CD8-positive, alpha-beta memory T cell (primary cell): ENCODE measurements at regions not wholly inside any gene's neighbourhood (a gene's known extent, or its start where the extent isn't known, plus 50 kb on each side); places are given as distances from the start of the nearest gene placed in this dataset.

Source experiments
- CTCF ChIA-PET: fragments of 350-600 bp; sonication (Branson Sonifier 250); formaldehyde crosslinking; loops from one replicate; lab custom pipeline; 2021; ENCODE audit warnings: antibody characterized with exemption; lab: Charles Lee
- POLR2A ChIA-PET: fragments of 350-600 bp; sonication (Branson Sonifier 250); formaldehyde crosslinking; loops from one replicate; lab custom pipeline; 2021; ENCODE audit warnings: antibody characterized with exemption; lab: Charles Lee
- DNase-seq, 5 donors: peaks; one replicate each; pipeline versions ENCODE4 v3.0.0 to v3.0.0-alpha.2; 2020 to 2022; ENCODE audit warnings: mixed read lengths in 1 of 5
- H3K27ac ChIP-seq: one replicate; pipeline ENCODE4 v1.7.0; 2013; ENCODE audit warnings: low read depth, mild to moderate bottlenecking, low read length, moderate library complexity
- H3K27me3 ChIP-seq: 2 replicates; pipeline ENCODE4 v1.7.0; 2013; ENCODE audit warnings: low read length, mild to moderate bottlenecking; ENCODE audit not compliant: insufficient read depth, poor library complexity, severe bottlenecking
- H3K36me3 ChIP-seq: 2 replicates; pipeline ENCODE4 v1.7.0; 2013; ENCODE audit warnings: mild to moderate bottlenecking, low read length, moderate library complexity; ENCODE audit not compliant: insufficient read depth
- H3K4me1 ChIP-seq: 2 replicates; pipeline ENCODE4 v1.7.0; 2013; ENCODE audit warnings: mild to moderate bottlenecking, low read length, moderate library complexity; ENCODE audit not compliant: insufficient read depth
- H3K4me3 ChIP-seq: 2 replicates; pipeline ENCODE4 v1.7.0; 2013; ENCODE audit warnings: mild to moderate bottlenecking, low read length
- H3K9me3 ChIP-seq: 2 replicates; pipeline ENCODE4 v1.7.0; 2013; ENCODE audit warnings: mild to moderate bottlenecking, low read length
- H3K27ac Mint-ChIP-seq, 8 donors: one replicate each; pipeline ENCODE4 v1.8.0; 2020 to 2021; ENCODE audit warnings: mixed read lengths in 8 of 8, mild to moderate bottlenecking in 6 of 8, inconsistent platforms in 3 of 8, moderate library complexity in 3 of 8
- H3K27me3 Mint-ChIP-seq, 2 donors: one replicate each; pipeline ENCODE4 v1.8.0; 2020 to 2021; ENCODE audit warnings: mixed read lengths in 2 of 2, mild to moderate bottlenecking in 1 of 2, moderate library complexity in 1 of 2
- H3K36me3 Mint-ChIP-seq, 3 donors: one replicate each; pipeline ENCODE4 v1.8.0; 2020 to 2021; ENCODE audit warnings: mixed read lengths in 3 of 3, inconsistent platforms in 1 of 3, mild to moderate bottlenecking in 1 of 3
- H3K4me1 Mint-ChIP-seq, 3 donors: one replicate each; pipeline ENCODE4 v1.8.0; 2020 to 2021; ENCODE audit warnings: mixed read lengths in 3 of 3, inconsistent platforms in 1 of 3, mild to moderate bottlenecking in 1 of 3
- H3K4me3 Mint-ChIP-seq, 7 donors: one replicate each; pipeline ENCODE4 v1.8.0; 2020 to 2021; ENCODE audit warnings: mixed read lengths in 7 of 7, mild to moderate bottlenecking in 6 of 7, moderate library complexity in 4 of 7, inconsistent platforms in 2 of 7
- H3K9me3 Mint-ChIP-seq, 5 donors: one replicate each; pipeline ENCODE4 v1.8.0; 2020 to 2022; ENCODE audit warnings: mixed read lengths in 5 of 5, mild to moderate bottlenecking in 3 of 5, moderate library complexity in 2 of 5, inconsistent platforms in 1 of 5

DNA sequence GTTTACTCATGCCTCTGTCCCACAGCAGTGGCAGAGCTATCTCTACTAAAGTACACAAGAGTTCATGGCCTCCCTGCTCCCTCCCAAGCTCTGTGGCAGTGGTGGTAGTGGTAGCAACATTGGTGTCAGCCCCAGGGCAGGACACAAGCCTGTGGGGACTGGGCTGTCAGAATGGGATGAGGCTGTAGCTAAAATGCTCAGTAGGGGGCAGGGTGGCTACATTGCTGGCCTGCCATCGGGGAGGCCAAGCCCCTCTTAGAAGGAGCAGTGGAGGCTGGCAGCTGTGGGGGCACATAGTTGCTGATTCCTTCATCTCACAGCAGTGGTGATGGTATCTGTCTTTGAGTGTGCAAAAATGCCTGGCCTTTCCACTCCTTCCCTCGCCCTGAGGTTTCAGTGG, 461.7 kb downstream of the PCDH18 start:
- ChIA-PET POLR2A (no interaction called here), CTCF (no interaction called here)
- no peak overlapping the region for H3K4me3 ChIP-seq
- H3K27me3 ChIP-seq, result no peaks in the 10 kb centered on the region
- no peaks in the 10 kb centered on the region for H3K9me3 ChIP-seq
- DNase-seq, result no peak
- no peaks in the 10 kb centered on the region for H3K36me3 ChIP-seq
- Mint-ChIP-seq H3K27me3 (no peaks in the 10 kb centered on the region), H3K27ac (no peak overlapping the region), H3K9me3 (peaks cover 3 to 39% (median 8%) of the 10 kb centered on the region in 5 donors), H3K4me3 (no peak overlapping the region), H3K36me3 (no peaks in the 10 kb centered on the region), H3K4me1 (no peaks in the 10 kb centered on the region)
- no peak overlapping the region for H3K27ac ChIP-seq
- no peaks in the 10 kb centered on the region for H3K4me1 ChIP-seq

DNA sequence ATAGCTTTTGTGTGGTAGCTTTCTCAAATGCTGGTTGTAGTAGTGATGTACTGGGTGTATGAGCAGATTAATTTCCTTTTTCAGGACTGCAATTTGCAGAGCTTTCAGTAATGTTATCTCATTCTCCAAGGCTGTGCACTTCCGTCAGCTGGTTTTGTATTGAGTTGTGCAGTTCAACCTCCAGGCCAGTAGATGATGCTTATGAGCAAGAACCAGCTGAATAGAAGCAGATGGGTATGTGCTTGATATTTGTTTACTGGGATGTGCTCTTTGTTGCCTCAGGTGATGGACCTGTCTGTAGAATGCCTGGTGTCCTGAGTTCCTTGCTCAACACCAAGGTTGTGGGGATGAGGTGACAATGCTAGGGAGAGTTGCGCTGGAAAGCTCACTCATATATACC, 462.8 kb downstream of the PCDH18 start:
- ChIA-PET POLR2A (no interaction called here), CTCF (no interaction called here)
- no peaks in the 10 kb centered on the region for H3K36me3 Mint-ChIP-seq
- Histone ChIP-seq H3K4me1 (no peaks in the 10 kb centered on the region), H3K27me3 (no peaks in the 10 kb centered on the region), H3K4me3 (no peak overlapping the region), H3K36me3 (no peaks in the 10 kb centered on the region), H3K27ac (no peak overlapping the region), H3K9me3 (no peaks in the 10 kb centered on the region)
- no peak overlapping the region for H3K27ac Mint-ChIP-seq
- no peaks in the 10 kb centered on the region for H3K27me3 Mint-ChIP-seq
- peaks cover 5 to 43% (median 8%) of the 10 kb centered on the region in 5 donors for H3K9me3 Mint-ChIP-seq
- no peak overlapping the region for H3K4me3 Mint-ChIP-seq
- no peaks in the 10 kb centered on the region for H3K4me1 Mint-ChIP-seq
- DNase-seq, result no peak

DNA sequence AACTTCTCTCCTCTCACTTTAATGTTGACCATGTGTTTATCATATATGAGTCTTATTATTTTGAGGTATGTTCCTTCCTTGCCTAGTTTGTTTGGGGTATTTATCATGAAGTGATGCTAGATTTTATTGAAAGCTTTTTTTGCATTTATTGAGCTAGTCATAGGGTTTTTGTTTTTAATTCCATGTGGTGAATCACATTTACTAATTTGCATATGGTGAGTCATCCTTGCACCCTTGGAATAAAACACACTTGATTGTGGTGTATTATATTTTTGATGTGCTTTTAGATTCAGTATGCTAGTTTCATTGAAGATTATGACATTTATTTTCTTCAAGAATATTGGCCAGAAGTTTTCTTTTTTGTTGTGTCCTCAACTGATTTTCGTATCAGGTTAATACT, 464.6 kb downstream of the PCDH18 start:
- H3K36me3 Mint-ChIP-seq, result no peaks in the 10 kb centered on the region
- POLR2A ChIA-PET, result no interaction called here
- Histone ChIP-seq H3K27me3 (no peaks in the 10 kb centered on the region), H3K4me3 (no peak overlapping the region), H3K9me3 (no peaks in the 10 kb centered on the region), H3K27ac (no peak overlapping the region), H3K36me3 (no peaks in the 10 kb centered on the region), H3K4me1 (no peaks in the 10 kb centered on the region)
- no peak overlapping the region for H3K27ac Mint-ChIP-seq
- H3K27me3 Mint-ChIP-seq, result no peaks in the 10 kb centered on the region
- peaks cover 6 to 29% (median 8%) of the 10 kb centered on the region in 5 donors for H3K9me3 Mint-ChIP-seq
- H3K4me3 Mint-ChIP-seq, result no peak overlapping the region
- DNase-seq, result no peak
- H3K4me1 Mint-ChIP-seq, result no peaks in the 10 kb centered on the region
- CTCF ChIA-PET, result no interaction called here

DNA sequence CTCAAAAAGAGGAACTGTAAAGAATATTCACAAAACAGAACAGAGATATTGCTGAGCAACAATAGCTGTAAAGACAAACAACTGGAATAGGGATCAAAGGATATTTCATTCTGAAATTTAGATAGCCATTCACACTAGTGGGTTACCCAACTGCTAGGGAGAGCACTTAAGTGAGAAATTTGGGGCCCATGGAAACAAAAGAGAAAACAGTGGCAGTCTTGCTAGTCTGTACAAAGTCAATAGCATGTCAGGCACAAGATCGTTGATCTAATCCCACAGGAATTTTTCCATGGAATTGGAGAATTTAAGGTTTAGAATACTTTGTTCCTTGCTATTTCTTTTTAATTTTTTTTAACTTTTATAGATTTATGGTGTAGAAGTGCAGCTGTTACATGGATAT, 467.0 kb downstream of the PCDH18 start:
- Histone ChIP-seq H3K4me1 (no peaks in the 10 kb centered on the region), H3K27ac (no peak overlapping the region), H3K27me3 (no peaks in the 10 kb centered on the region), H3K9me3 (no peaks in the 10 kb centered on the region), H3K4me3 (no peak overlapping the region), H3K36me3 (no peaks in the 10 kb centered on the region)
- no peaks in the 10 kb centered on the region for H3K4me1 Mint-ChIP-seq
- H3K27me3 Mint-ChIP-seq, result no peaks in the 10 kb centered on the region
- no peaks in the 10 kb centered on the region for H3K36me3 Mint-ChIP-seq
- POLR2A ChIA-PET, result no interaction called here
- H3K4me3 Mint-ChIP-seq, result no peak overlapping the region
- CTCF ChIA-PET, result no interaction called here
- H3K27ac Mint-ChIP-seq, result no peak overlapping the region
- DNase-seq, result no peak
- H3K9me3 Mint-ChIP-seq, result peaks cover under 1 to 25% (median 11%) of the 10 kb centered on the region in 5 donors

DNA sequence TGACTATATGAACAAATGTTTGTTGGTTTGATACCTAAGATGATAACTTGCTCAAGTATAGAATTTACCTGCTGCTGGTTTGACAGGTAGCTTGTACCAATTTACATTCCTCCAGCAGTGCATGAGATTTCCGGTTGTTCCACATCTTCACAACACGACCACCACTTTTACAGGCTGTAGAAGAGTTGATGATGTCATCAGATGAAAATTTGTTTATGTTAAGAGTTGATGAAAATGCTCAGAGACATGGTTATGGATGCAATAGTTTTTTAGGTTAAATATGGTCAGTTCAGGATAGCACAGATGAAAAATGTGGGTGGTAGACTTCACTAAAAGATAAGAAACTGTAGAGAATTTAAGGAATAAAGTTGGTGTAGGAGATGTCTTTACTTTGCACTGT, 468.3 kb downstream of the PCDH18 start:
- H3K27ac Mint-ChIP-seq, result no peak overlapping the region
- no peaks in the 10 kb centered on the region for H3K36me3 ChIP-seq
- no peak overlapping the region for H3K27ac ChIP-seq
- no peaks in the 10 kb centered on the region for H3K27me3 ChIP-seq
- no peaks in the 10 kb centered on the region for H3K27me3 Mint-ChIP-seq
- H3K9me3 Mint-ChIP-seq, result peaks cover 0 to 20% (median 7%) of the 10 kb centered on the region in 5 donors
- no peaks in the 10 kb centered on the region for H3K4me1 ChIP-seq
- no peak overlapping the region for H3K4me3 ChIP-seq
- DNase-seq, result no peak
- no peak overlapping the region for H3K4me3 Mint-ChIP-seq
- H3K36me3 Mint-ChIP-seq, result no peaks in the 10 kb centered on the region
- POLR2A ChIA-PET, result no interaction called here
- CTCF ChIA-PET, result no interaction called here
- no peaks in the 10 kb centered on the region for H3K9me3 ChIP-seq
- H3K4me1 Mint-ChIP-seq, result no peaks in the 10 kb centered on the region

DNA sequence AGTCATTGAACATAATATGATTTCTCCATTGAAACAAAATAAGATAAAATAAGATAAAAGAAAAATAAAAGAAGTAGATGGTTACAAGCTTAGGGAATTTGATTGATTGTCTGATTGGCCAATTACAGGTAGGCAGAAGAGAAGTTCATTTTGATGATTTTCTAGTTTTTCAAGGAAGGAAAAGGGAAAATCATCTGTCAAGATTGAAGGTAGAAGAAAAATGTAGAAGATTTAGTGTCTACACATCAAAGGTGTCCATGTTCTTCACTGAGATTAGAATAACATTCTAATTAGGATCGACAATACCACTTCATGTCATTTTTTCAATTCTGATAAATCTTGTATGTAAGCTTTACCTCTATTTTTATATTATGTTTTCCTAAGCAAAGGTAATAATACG, 489.1 kb downstream of the PCDH18 start:
- CTCF ChIA-PET, result no interaction called here
- Mint-ChIP-seq H3K27me3 (no peaks in the 10 kb centered on the region), H3K27ac (no peak overlapping the region), H3K36me3 (no peaks in the 10 kb centered on the region), H3K4me1 (no peaks in the 10 kb centered on the region), H3K4me3 (no peak overlapping the region), H3K9me3 (peaks cover 3 to 45% (median 5%) of the 10 kb centered on the region in 5 donors)
- no peak for DNase-seq
- POLR2A ChIA-PET, result no interaction called here
- Histone ChIP-seq H3K27ac (no peak overlapping the region), H3K27me3 (no peaks in the 10 kb centered on the region), H3K4me3 (no peak overlapping the region), H3K36me3 (no peaks in the 10 kb centered on the region), H3K4me1 (no peaks in the 10 kb centered on the region), H3K9me3 (no peaks in the 10 kb centered on the region)

DNA sequence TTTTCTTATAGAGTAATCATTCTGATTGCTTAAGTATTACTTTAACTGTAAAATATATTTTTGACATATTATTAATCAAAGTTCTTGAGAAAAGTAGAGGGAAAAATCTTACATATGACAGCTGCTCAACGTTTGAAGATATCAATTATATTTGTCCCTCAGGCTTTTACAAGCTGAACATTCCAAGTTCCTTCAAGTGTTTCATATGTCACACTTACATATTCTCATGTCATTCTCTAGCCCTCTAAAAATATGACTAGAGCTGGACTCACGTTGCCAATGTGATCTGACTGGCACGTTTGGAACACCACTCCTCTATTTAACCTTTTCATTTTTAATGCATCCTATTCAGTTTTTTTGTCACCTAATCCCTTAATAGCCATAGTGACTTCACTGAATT, 492.9 kb downstream of the PCDH18 start:
- Histone ChIP-seq H3K9me3 (no peaks in the 10 kb centered on the region), H3K27ac (no peak overlapping the region), H3K36me3 (no peaks in the 10 kb centered on the region), H3K4me1 (no peaks in the 10 kb centered on the region), H3K27me3 (no peaks in the 10 kb centered on the region), H3K4me3 (no peak overlapping the region)
- ChIA-PET POLR2A (no interaction called here), CTCF (no interaction called here)
- H3K36me3 Mint-ChIP-seq, result no peaks in the 10 kb centered on the region
- peaks cover 0 to 37% (median 7%) of the 10 kb centered on the region in 5 donors for H3K9me3 Mint-ChIP-seq
- DNase-seq, result no peak
- no peaks in the 10 kb centered on the region for H3K4me1 Mint-ChIP-seq
- no peak overlapping the region for H3K4me3 Mint-ChIP-seq
- no peaks in the 10 kb centered on the region for H3K27me3 Mint-ChIP-seq
- no peak overlapping the region for H3K27ac Mint-ChIP-seq

DNA sequence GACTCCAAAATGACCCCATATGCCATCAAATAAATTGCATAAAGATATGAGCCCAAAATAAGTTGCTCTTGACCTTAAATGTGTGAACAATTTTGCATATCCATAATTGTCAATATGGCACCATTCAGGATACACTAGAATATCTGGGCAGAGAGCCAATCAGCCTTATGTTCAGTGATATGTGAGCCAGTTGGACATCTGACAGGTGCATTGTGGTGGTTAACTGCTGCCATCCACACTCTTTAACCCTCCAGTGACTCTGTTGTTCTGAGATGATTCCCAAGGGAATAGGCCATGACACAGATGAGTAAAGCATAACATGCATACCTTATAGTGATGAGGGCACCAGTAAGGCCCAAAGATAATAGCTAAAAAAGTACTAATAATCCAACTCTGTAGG, 500.1 kb downstream of the PCDH18 start:
- Histone ChIP-seq H3K9me3 (no peaks in the 10 kb centered on the region), H3K36me3 (no peaks in the 10 kb centered on the region), H3K4me3 (no peak overlapping the region), H3K4me1 (no peaks in the 10 kb centered on the region), H3K27ac (no peak overlapping the region), H3K27me3 (no peaks in the 10 kb centered on the region)
- Mint-ChIP-seq H3K9me3 (peaks cover 5 to 26% (median 8%) of the 10 kb centered on the region in 5 donors), H3K27ac (no peak overlapping the region), H3K36me3 (no peaks in the 10 kb centered on the region), H3K27me3 (no peaks in the 10 kb centered on the region), H3K4me3 (no peak overlapping the region), H3K4me1 (no peaks in the 10 kb centered on the region)
- POLR2A ChIA-PET, result no interaction called here
- CTCF ChIA-PET, result no interaction called here
- DNase-seq, result no peak

DNA sequence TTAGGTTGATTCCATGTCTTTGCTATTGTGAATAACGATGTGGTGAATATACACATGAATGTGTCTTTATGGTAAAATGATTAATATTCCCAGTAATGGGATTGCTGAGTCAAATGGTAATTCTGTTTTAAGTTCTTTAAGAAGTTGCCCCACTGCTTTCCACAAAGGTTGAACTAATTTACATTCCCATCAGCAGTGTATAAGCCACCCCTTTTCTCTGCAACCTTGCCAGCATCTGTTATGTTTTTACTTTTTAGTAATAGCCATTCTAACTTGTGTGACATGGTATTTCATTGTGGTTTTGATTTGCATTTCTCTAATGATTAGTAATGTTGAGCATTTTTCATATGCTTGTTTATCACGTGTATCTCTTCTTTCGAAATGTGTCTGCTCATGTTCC, 503.3 kb downstream of the PCDH18 start:
- Mint-ChIP-seq H3K9me3 (peaks cover 4 to 26% (median 7%) of the 10 kb centered on the region in 5 donors), H3K4me1 (no peaks in the 10 kb centered on the region), H3K36me3 (no peaks in the 10 kb centered on the region), H3K27me3 (no peaks in the 10 kb centered on the region), H3K27ac (no peak overlapping the region), H3K4me3 (no peak overlapping the region)
- no peak overlapping the region for H3K4me3 ChIP-seq
- ChIA-PET CTCF (no interaction called here), POLR2A (no interaction called here)
- no peak overlapping the region for H3K27ac ChIP-seq
- no peak for DNase-seq
- no peaks in the 10 kb centered on the region for H3K36me3 ChIP-seq
- H3K9me3 ChIP-seq, result no peaks in the 10 kb centered on the region
- H3K27me3 ChIP-seq, result no peaks in the 10 kb centered on the region
- H3K4me1 ChIP-seq, result no peaks in the 10 kb centered on the region
